ENCODE measurements at regions not wholly inside any gene's neighbourhood (a gene's known extent, or its start where the extent isn't known, plus 50 kb on each side); places are given as distances from the start of the nearest gene placed in this dataset.

DNA sequence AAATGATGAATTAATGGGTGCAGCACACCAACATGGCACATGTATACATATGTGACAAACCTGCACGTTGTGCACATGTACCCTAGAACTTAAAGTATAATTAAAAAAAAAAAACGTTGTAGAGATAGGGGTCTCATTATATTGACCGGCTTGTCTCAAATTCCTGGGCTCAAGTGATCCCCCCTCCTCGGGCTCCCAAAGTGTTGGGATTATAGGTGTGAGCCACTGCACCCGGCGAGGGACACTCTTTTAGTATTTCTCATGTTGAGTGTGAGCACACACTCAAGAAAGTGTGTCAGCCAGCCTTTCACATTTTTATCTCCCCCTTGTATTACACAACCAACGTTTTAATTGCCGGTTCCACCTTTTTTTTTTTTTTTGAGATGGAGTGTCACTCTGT is 87.7 kb upstream of the SPIN1 start:
- TF ChIP-seq, protein P1, sequence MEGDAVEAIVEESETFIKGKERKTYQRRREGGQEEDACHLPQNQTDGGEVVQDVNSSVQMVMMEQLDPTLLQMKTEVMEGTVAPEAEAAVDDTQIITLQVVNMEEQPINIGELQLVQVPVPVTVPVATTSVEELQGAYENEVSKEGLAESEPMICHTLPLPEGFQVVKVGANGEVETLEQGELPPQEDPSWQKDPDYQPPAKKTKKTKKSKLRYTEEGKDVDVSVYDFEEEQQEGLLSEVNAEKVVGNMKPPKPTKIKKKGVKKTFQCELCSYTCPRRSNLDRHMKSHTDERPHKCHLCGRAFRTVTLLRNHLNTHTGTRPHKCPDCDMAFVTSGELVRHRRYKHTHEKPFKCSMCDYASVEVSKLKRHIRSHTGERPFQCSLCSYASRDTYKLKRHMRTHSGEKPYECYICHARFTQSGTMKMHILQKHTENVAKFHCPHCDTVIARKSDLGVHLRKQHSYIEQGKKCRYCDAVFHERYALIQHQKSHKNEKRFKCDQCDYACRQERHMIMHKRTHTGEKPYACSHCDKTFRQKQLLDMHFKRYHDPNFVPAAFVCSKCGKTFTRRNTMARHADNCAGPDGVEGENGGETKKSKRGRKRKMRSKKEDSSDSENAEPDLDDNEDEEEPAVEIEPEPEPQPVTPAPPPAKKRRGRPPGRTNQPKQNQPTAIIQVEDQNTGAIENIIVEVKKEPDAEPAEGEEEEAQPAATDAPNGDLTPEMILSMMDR (IDR thresholded peaks at IDR 0.05): no peak
- TF ChIP-seq POLR2A (IDR thresholded peaks at IDR 0.05): no peak
- intact Hi-C loops (cut with DNase I): no loop called here

DNA sequence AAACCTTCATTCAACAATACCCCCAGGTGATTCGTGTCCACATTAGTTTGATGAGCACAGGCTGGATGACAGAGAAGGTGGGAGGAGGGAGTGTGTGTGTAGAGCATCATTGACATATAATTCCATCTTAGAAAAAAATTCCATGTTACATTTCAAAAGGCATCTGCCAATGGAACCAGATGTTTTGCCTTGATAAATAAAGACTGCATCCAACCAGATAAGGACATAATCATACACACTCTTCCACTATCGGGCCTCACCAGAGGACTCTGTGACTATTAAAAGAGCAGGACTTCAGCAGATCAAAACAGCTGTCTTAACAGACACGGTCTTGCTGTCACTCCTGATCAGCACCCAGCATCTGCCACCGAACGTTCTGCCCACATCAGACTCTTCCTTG is 96.4 kb upstream of the SPIN1 start:
- WGBS, 2 donors: 76 to 80% methylated on average over 5 of the region's 5 CpGs
- no peak for DNase-seq
- Histone ChIP-seq H3K4me1 (no peaks in the 10 kb centered on the region), H3K27ac (no peak overlapping the region), H3K9me3 (no peaks in the 10 kb centered on the region), H3K36me3 (no peaks in the 10 kb centered on the region), H3K4me3 (replicated peaks in 1 of 3) (no peak overlapping the region), H3K27me3 (no peaks in the 10 kb centered on the region)
- intact Hi-C loops (cut with DNase I): no loop called here
- no peak for TF ChIP-seq POLR2A (IDR thresholded peaks at IDR 0.05)
- TF ChIP-seq, protein P1 (IDR thresholded peaks at IDR 0.05): no peak

More for the DNA sequence above, 87.7 kb upstream of the SPIN1 start:
- no peak for DNase-seq
- no peak overlapping the region for H3K27ac ChIP-seq
- 87 to 89% methylated on average over 8 of the region's 8 CpGs for WGBS, 2 donors
- H3K4me1 ChIP-seq: no peaks in the 10 kb centered on the region
- H3K9me3 ChIP-seq: no peaks in the 10 kb centered on the region
- no peaks in the 10 kb centered on the region for H3K27me3 ChIP-seq
- no peaks in the 10 kb centered on the region for H3K36me3 ChIP-seq
- H3K4me3 ChIP-seq (replicated peaks in 1 of 3): no peak overlapping the region

DNA sequence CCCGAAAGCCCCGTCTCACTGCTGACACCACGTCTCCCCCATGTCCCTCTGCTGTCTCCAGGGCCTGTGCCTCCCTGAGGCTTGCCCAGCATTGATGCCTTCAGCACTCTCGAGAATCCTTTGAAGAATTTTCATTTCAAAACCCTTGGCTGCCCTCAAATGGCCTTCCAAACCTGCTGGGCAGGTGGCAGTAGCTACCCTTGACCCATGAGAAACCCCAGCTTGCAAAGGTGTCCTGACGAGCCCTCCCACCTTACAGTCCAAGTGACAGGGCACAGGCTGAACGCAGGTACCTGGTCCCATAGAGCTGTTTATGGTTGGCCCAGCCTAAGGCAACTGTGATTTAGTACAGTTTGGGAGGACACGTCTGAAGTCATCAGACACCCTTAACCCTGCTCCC is 97.2 kb upstream of the SPIN1 start:
- TF ChIP-seq, protein P1 (IDR thresholded peaks at IDR 0.05): no peak
- TF ChIP-seq POLR2A (IDR thresholded peaks at IDR 0.05): no peak
- no peaks in the 10 kb centered on the region for H3K9me3 ChIP-seq
- intact Hi-C loops (cut with DNase I): no loop called here
- H3K27me3 ChIP-seq: no peaks in the 10 kb centered on the region
- no peaks in the 10 kb centered on the region for H3K4me1 ChIP-seq
- no peak overlapping the region for H3K27ac ChIP-seq
- WGBS, 2 donors: 81 to 96% methylated on average over 6 to 7 of the region's 7 CpGs
- DNase-seq: no peak
- H3K36me3 ChIP-seq: no peaks in the 10 kb centered on the region
- no peak overlapping the region for H3K4me3 ChIP-seq (replicated peaks in 1 of 3)

DNA sequence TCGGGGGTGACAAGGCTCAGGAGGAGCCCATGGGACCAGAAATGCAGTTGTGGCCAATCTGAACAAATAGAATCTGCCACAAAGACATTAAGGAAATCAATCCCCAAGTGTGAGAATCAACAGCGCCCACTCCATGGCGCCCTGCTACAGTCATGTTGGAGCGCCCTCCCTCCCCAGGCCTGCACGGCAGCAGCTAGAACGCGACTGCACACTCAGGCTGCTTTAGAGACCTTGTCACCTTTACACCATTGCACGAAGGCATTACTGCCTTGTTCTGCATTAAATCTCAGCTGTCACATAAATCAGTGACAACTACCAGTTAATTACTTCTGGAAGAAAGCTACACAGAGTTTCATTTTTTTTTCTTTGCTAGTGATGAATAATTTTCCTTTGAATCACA is 98.7 kb upstream of the SPIN1 start:
- no peak for DNase-seq
- intact Hi-C loops (cut with DNase I): no loop called here
- no peaks in the 10 kb centered on the region for H3K4me1 ChIP-seq

DNA sequence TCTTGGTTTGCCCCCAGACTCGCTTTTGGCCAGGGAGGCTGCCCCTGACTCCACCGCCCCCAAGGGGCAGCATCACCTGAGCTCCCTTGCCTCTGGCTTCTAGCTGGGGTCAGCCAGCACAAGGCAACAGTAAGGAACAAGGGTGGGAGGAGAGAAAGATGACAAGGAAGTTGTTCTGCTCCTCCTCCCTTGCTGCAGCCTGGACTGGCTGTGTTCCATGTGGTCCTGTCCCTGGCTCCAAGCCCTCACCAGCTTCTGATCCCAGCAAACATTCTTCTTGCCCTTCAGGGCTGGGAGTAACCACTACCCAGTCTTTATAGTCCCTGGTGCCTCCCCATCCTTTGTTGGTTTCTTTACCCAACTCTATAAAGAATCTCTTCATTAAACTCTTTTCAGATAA is 100.3 kb upstream of the SPIN1 start:
- Histone ChIP-seq H3K27ac (no peak overlapping the region), H3K9me3 (no peaks in the 10 kb centered on the region), H3K4me3 (replicated peaks in 1 of 3) (no peak overlapping the region), H3K4me1 (no peaks in the 10 kb centered on the region), H3K36me3 (no peaks in the 10 kb centered on the region), H3K27me3 (no peaks in the 10 kb centered on the region)
- TF ChIP-seq, protein P1 (IDR thresholded peaks at IDR 0.05): no peak
- no peak for TF ChIP-seq POLR2A (IDR thresholded peaks at IDR 0.05)
- intact Hi-C loops (cut with DNase I): no loop called here
- 83 to 86% methylated on average over 2 of the region's 2 CpGs for WGBS, 2 donors
- DNase-seq: no peak

More for the DNA sequence above, 98.7 kb upstream of the SPIN1 start:
- no peak overlapping the region for H3K27ac ChIP-seq
- H3K9me3 ChIP-seq: no peaks in the 10 kb centered on the region
- no peaks in the 10 kb centered on the region for H3K27me3 ChIP-seq
- no peak overlapping the region for H3K4me3 ChIP-seq (replicated peaks in 1 of 3)
- TF ChIP-seq, protein P1 (IDR thresholded peaks at IDR 0.05): no peak
- TF ChIP-seq POLR2A (IDR thresholded peaks at IDR 0.05): no peak
- H3K36me3 ChIP-seq: no peaks in the 10 kb centered on the region
- 91 to 92% methylated on average over 8 of the region's 8 CpGs for WGBS, 2 donors

Measured in thyroid gland (tissue), 4 donors.